Peyer's patch (tissue), 4 donors: ENCODE measurements at regions not wholly inside any gene's neighbourhood (a gene's known extent, or its start where the extent isn't known, plus 50 kb on each side); places are given as distances from the start of the nearest gene placed in this dataset.
"Not testable (repeated sequence)": the region's sequence is repeated elsewhere in the genome, so short reads cannot be mapped to it uniquely, and the experiment has no call there.

Experiments
- CTCF ChIP-seq, 6 experiments: fragments of 450-650 bp in 4 of 6; fragments of 200-600 bp in 2 of 6; sonication (generic) in 1 of 6; IDR thresholded peaks; one replicate each; pipeline ENCODE4 v1.5.1; 2017 to 2019; ENCODE audit warnings: antibody characterized with exemption in 6 of 6, mild to moderate bottlenecking in 3 of 6, moderate library complexity in 1 of 6
- POLR2A ChIP-seq, 2 donors: fragments of 450-650 bp; IDR thresholded peaks; one replicate each; pipeline ENCODE4 v1.5.1; 2017; ENCODE audit warnings: antibody characterized with exemption in 2 of 2, mild to moderate bottlenecking in 2 of 2, moderate library complexity in 2 of 2

GRCh38 chr15:22529200-22529599, 70.5 kb downstream of the GOLGA6L22 start:
- not testable (repeated sequence) for TF ChIP-seq CTCF, POLR2A (IDR thresholded peaks at IDR 0.05)
